Suppressor macrophage treated with lipopolysaccharide for 4 hours (primary cell): ENCODE measurements at regions not wholly inside any gene's neighbourhood (a gene's known extent, or its start where the extent isn't known, plus 50 kb on each side); places are given as distances from the start of the nearest gene placed in this dataset.
"Not testable (repeated sequence)": the region's sequence is repeated elsewhere in the genome, so short reads cannot be mapped to it uniquely, and the experiment has no call there.

Source experiments
- DNase-seq: peaks from one replicate; pipeline ENCODE4 v3.0.0-alpha.2; 2020

GRCh38 chr14:34059925-34060650, 109.2 kb upstream of the EGLN3 start:
- peak; percentile 84 for DNase-seq

DNA sequence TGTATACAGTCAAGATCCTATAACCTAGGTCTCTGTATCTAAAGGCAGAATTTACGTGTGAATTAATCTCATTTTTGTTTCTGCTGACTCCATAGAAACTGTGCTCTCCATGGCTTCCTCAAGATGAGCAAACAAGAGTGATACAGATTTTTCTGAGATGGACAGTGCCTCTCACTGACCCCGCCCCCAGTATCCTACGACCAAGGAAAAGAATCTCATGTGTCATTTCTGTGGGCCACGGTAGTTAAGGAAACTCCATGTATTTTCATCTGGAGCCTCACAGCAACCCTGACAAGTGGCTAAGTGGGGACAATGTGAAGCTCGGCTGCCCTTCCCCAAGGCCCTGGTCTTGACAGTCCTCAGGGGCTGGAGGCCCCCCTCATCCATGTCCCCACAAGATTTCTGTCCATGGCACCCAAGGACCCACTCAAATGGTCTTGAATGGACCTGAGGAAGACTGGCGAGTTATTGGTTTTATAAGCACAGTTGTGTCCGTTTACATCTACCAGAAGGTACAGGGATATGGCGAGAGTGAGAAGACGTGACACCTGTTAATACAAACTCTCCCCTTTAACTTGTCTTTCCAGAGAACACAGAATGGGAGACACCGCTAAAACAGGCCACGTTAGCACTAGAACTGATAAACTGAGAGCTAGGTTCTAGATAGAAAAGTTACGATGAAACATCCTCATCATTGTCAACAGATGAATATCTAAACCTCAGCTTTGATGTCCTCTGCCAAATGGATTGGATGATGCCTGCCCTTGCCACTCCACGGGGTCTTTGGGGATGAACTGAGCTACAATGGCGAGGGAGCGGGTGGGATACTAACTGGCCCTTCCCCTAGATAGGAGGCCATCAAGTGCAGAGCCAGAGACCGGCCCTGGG, 108.4 kb upstream of the EGLN3 start:
- peak; percentile 26 for DNase-seq

GRCh38 chr14:34058510-34058909, 107.6 kb upstream of the EGLN3 start:
- DNase-seq, result no peak

GRCh38 chr14:34056046-34056445, 105.2 kb upstream of the EGLN3 start:
- no peak for DNase-seq

GRCh38 chr14:34055157-34055950, 104.5 kb upstream of the EGLN3 start:
- peak; percentile 16 for DNase-seq

- no peak for DNase-seq
These were observed 102.8 kb upstream of the EGLN3 start for GRCh38 chr14:34053666-34054065.

GRCh38 chr14:34052658-34053014, 101.8 kb upstream of the EGLN3 start:
- no peak for DNase-seq

DNA sequence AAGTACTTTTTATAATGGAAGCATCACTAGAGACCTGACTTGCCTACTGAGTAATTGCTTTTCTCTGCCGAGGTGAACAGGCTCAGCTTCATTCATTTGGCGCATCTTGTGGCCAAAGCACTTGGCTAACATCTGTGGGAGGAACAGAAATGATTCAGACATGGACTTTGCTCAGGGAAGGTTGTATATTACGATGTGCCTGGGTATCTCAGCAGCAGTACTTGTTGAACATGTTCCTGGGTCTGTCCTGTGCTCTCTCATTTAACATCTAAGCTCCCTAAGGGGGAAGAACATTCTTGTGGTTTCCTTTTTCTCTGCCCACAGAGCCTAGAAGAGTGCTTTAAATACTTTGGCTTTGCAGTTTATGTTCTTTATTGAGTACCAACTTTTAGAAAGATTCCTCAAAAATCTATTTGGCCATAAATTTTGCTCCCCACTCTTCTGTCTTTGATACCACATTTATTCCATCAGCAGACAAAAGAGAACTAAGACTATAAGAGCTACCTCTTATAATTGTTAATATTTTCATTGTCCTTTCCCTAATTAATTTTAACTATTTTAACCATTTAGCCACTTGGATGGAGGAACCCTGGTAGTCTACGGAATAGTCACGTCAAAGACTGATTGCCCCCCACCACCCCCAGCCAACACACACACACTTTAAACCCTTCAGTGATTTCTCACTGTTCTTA, 101.2 kb upstream of the EGLN3 start:
- no peak for DNase-seq

GRCh38 chr14:34050606-34051005, 99.7 kb upstream of the EGLN3 start:
- DNase-seq, result no peak

DNA sequence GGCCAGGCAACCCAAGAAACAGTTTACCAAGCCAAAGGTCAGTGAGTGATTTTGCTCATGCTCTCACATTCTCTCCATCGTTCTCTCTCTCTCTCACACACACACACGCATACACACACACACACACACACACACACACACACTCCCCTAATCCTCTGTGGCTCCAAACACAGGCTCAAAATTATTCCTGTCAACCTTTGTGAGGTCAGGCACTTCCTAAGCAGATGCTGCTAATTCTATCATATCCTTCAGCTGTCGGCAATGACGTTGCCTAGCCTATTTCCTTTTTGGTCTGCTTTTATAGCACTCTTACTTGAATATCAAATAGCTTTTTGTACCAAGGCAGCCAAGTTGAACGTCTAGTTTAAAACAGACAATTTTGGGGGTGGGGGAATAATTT, 98.9 kb upstream of the EGLN3 start:
- DNase-seq, result no peak

DNA sequence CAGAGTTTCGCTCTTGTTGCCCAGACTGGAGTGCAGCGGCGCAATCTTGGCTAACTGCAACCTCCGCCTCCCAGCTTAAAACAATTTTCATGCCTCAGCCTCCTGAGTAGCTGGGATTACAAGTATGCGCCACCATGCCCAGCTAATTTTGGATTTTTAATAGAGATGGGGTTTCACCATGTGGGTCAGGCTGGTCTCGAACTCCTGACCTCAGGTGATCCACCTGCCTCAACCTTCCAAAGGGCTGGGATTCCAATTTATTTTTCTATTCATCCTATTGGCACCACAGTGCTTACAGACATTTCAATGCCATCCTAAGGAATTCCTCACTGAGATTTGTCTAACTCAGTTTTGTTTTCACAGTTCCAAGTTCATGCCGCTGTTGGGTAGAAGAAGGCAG, 98.3 kb upstream of the EGLN3 start:
- not testable (repeated sequence) for DNase-seq

DNA sequence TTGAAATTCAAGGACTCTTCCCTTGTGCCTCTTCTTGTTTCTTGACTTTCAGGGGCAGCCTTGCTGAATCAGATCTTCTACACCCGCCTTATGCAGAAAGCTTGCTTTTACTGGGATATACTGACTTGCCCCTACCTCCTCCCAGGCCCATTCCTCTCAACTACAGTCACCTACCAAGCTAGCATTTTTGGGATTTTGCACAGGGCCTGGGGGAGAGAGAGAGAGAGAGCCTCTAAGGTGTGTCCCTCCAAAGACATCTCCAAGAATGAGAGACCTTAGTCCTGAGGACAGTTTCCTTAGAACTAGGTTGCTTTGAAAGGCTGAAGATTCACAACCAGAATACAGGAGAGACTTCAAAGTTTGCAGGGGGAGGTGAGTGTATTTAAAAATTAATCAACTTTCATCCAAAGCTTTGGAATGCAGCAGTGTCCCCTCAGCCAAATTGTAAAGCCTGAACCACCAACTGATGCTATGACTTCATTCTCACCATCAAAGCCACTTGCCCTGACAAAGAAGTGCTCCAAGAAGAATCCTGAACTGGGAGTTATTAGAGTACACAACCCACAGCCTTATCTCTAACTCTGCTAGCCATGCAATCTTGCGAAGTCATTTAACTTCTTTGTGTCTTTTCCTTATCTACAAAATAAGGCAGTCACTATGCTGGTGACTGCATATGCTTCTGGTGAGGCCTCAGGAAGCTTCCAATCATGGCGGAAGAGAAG, 96.1 kb upstream of the EGLN3 start:
- DNase-seq, result no peak

- no peak for DNase-seq
These were observed 93.9 kb upstream of the EGLN3 start for GRCh38 chr14:34044666-34045306.

DNA sequence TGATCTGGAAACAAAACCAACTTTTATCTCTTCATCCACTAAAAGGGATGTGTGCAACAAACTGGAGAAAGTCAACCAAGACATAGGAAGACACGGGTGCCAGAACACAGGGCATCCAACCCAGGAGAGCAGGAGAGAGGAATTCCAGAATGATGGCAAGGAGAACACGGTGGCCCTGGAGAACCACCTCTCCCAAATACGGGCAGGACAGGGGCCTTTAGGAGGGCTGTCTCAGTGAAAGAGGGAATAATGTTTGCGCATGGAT, 93.4 kb upstream of the EGLN3 start:
- DNase-seq, result no peak

- no peak for DNase-seq
These were observed 92.9 kb upstream of the EGLN3 start for GRCh38 chr14:34043627-34044372.

DNA sequence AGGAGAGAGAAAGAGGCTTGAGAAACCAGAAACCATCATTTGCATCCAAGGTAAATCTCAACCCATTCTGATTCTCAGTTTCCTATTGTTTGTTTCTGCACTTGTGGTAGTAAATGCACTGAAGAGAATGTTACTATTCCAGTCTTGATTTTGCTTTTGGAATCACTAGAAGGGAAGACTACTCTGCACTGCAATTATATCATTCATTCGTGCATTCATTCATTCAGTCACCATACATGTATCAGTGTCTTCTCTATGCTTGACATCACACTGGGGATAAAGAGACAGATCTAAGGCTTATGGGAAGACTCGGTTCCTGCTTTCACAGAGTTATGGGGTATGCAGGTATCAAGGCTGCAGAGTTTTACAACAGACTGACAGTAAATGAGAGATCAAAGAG, 90.3 kb upstream of the EGLN3 start:
- DNase-seq, result no peak

DNA sequence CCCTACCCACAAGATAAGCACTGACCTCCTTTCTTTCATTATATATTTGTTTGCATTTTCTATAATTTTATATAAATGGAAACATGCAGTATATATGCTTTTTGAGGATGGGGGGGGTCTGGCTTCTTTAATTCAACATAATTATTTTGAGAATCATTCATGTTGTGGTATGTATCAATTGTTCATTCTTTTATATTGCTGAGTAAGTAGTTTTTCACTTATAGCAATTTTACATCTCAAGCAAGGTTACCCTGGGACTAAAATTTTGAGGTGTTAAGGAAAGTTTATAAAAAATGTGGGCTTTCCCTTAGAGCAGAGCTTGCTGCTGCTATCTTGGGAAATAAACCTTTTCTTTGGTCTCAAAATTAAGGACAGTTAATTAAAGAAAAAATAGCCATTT, 89.9 kb upstream of the EGLN3 start:
- DNase-seq, result no peak

DNA sequence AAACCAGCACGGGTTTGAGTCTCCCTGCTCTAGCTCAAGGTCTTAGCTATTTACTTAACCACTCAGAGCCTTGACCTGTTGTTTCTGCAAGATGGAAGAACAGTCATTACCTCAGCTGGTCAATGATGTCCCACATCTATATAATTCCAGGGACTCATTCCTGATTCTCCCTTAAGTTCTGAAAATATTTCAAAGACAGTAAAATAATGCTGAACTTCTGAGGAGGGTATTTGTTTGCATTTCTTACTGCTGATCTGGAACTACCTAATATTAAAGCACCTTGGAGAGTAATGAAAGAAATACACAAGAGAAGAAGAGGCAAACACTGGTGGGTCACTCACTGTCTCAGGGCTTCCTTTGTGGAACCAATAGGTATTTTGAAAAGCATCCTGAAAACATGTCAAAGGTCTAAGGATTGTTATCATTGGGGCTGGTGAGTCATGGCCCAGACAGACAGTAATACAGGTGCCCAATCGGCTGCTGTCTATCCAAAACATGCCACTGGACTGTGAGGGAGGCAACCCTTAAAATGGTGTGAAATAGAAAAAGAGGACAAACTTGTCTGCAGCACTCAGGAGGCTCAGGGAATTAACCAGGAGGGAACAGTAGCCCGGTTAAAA, 88.7 kb upstream of the EGLN3 start:
- no peak for DNase-seq

GRCh38 chr14:34038358-34039057, 87.6 kb upstream of the EGLN3 start:
- DNase-seq, result no peak

DNA sequence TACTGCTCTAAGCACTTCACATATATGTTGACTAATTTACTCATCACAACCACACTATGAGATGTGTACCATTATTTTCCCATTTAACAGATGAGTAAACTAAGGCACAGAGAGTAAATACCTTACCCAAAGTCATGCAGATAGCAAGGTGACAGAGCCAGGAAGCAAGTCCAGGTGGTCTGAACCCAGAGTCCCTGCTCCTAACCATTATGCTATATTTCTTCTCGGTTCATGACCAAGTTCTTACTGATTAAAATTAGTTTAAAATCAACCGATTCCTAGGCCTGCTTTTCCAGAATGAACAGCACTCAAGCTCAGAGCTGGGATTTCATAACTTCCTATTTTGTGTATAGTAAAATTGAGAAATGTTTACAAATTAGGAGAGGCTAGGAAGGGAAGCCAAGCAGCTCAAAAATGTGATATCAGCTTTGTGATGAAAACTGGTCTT, 85.5 kb upstream of the EGLN3 start:
- DNase-seq, result peak; percentile 37
